Gastrocnemius medialis (tissue), 4 donors: ENCODE measurements at regions not wholly inside any gene's neighbourhood (a gene's known extent, or its start where the extent isn't known, plus 50 kb on each side); places are given as distances from the start of the nearest gene placed in this dataset.

Source experiments
- POLR2A ChIP-seq, 2 donors: fragments of 450-650 bp; IDR thresholded peaks; one replicate each; pipeline ENCODE4 v1.6.1; 2017; ENCODE audit warnings: antibody characterized with exemption in 2 of 2, mild to moderate bottlenecking in 2 of 2, moderate library complexity in 2 of 2
- TF ChIP-seq, protein P1 (sequence below), 5 experiments: fragments of 450-650 bp in 3 of 5; fragments of 200-600 bp in 2 of 5; sonication (generic) in 2 of 5; IDR thresholded peaks in 4 of 5; conservative IDR thresholded peaks in 1 of 5; 1 replicate in 4 of 5; 2 replicates in 1 of 5; pipeline ENCODE4 v1.5.1; 2016 to 2019; ENCODE audit warnings: antibody characterized with exemption in 5 of 5, mild to moderate bottlenecking in 3 of 5, moderate library complexity in 3 of 5

- TF ChIP-seq, protein P1, sequence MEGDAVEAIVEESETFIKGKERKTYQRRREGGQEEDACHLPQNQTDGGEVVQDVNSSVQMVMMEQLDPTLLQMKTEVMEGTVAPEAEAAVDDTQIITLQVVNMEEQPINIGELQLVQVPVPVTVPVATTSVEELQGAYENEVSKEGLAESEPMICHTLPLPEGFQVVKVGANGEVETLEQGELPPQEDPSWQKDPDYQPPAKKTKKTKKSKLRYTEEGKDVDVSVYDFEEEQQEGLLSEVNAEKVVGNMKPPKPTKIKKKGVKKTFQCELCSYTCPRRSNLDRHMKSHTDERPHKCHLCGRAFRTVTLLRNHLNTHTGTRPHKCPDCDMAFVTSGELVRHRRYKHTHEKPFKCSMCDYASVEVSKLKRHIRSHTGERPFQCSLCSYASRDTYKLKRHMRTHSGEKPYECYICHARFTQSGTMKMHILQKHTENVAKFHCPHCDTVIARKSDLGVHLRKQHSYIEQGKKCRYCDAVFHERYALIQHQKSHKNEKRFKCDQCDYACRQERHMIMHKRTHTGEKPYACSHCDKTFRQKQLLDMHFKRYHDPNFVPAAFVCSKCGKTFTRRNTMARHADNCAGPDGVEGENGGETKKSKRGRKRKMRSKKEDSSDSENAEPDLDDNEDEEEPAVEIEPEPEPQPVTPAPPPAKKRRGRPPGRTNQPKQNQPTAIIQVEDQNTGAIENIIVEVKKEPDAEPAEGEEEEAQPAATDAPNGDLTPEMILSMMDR (IDR thresholded peaks at IDR 0.05 in 4 of 5, conservative IDR thresholded peaks at IDR 0.05 in 1 of 5), result no peak
- no peak for TF ChIP-seq POLR2A (IDR thresholded peaks at IDR 0.05)
These were observed 590.6 kb upstream of the NOX3 start for GRCh38 chr6:156046268-156046665.
